ENCODE measurements at regions not wholly inside any gene's neighbourhood (a gene's known extent, or its start where the extent isn't known, plus 50 kb on each side); places are given as distances from the start of the nearest gene placed in this dataset.

GRCh38 chr14:95382747-95383146 lies 63.0 kb upstream of the CLMN start:
- DNase-seq (ENCODE audit: low read depth) = no peak

DNA sequence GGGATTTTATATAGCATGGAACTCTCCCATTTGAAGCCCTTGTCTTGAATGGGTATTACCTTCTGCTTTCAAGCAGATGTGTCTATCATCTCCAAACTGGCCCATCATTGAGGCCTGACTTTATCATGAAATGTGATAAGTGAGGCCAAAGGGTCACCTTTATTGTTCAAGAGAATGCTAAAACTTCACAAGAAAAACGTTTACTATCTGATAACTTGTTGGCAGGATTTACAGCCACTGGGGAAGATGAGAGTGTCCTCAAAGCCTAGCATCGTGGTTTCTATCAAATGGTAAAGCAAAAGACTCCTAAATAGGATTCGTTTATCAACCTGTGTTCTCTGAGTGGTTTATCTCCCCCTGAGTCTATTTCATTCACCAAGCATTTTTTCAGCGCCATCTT lies 62.0 kb upstream of the CLMN start:
- DNase-seq (ENCODE audit: low read depth) = no peak

- no peak for DNase-seq (ENCODE audit: low read depth)
Observed at GRCh38 chr14:95380350-95381042, 60.8 kb upstream of the CLMN start.

GRCh38 chr14:95379634-95380033 lies 59.9 kb upstream of the CLMN start:
- DNase-seq (ENCODE audit: low read depth) = no peak

DNA sequence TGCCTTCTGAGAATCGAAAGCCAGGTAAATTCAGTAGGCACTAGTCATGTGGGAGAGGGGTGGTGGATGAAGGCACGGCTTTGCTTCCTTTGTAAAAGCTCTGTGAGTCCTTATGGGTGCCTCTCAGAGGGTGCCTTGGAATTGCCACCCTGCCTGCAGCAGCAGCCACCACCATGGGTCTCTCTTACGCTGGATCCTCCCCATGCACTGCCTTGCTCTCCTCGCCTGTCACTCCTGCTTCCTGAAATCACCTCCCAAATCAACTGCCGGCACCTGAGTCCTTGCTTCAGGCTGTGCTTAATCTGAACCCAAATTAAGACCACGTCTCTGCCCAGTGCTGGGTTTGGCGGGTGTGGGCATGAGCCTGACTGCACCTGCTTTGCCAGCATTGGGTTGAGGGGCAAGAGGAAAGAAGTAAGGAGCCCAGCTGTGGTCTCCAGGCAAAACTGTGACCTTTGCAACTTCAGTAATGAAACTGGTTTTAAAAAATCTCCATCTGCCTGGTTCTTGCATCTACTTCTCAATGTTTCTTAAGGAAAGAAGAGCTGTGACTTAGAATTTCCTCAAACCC lies 55.9 kb upstream of the CLMN start:
- DNase-seq (ENCODE audit: low read depth) = no peak

DNA sequence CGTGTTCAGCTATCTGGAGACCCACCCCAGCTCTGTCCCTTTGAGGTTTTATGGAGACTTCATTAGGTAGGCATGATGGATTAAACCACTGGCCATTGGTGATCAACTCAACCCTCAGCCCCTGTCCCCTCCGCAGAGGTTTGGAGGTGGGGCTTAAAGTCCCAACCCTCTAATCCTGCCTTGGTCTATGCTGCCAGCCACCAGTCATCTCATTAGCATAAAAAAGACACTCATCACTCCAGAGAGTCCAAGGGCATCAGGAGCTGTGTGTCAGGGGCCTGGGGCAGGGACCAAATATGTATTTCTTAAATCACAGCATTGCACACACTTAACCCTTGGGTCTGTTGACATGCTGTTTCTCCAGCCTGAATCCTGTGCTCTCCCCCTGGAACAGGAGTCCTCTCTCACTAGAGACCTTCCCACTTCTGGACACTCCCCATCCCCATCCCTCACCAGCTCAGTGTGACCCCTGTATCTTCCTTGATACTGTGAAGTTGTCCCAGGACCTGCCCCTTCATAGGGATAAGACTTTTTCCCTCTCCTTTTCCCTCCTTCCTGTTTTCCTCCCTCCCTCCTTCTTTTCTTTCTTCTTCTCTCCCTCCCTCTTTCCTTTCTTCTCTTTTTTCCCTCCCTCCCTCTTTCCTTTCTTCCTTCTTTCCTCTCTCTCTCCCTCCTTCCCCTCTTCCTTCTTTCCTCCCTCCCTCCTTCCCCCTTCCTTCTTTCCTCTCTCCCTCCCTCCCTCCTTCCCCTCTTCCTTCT lies 54.7 kb upstream of the CLMN start:
- no peak for DNase-seq (ENCODE audit: low read depth)

GRCh38 chr14:95370076-95370475 lies 50.4 kb upstream of the CLMN start:
- no peak for DNase-seq (ENCODE audit: low read depth)
